GM19099 (cell line): ENCODE measurements at regions not wholly inside any gene's neighbourhood (a gene's known extent, or its start where the extent isn't known, plus 50 kb on each side); places are given as distances from the start of the nearest gene placed in this dataset.

ENCODE experiments used
- POLR2A ChIP-seq: IDR thresholded peaks from 3 replicates; pipeline ENCODE4 v1.6.1; 2011; ENCODE audit warnings: low read depth; ENCODE audit not compliant: insufficient read length; ENCODE audit errors: extremely low read depth

DNA sequence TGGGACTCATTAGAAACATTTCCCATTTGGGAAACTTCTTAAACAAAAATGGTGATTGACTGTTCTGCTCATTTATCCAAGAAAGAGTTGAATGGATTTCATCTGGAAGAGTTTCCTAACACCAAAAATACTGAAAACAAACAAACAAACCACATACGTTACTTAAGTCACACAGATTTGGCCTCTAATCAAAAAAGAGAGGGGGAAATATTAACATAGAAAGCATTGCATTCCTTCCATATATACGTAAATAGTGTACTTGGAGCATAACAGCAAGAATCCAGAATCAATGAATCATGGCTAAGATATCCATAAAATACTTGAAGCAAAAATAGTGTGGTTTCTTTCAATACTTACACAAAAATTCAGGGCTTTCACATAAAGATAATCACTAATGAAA lies 189.8 kb upstream of the MAP3K1 start:
- TF ChIP-seq POLR2A: no peak

DNA sequence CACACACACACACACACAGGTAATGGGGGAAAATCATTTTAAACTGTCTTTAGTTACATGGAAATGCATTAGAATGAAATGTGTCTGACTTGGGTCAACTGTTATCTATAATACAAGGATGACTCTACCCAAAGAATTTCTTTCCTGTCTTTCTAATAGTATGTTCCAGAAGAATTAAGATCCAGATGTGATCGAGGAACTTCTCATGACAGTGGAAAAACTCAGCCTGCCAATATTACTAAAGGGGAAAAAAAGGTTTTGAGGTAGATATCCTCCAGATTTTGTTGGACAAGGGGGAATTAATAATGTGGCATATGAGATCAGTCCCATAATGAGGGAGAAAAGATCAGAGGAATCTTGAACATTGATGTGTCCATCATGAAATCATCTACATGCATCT lies 190.6 kb upstream of the MAP3K1 start:
- no peak for TF ChIP-seq POLR2A

DNA sequence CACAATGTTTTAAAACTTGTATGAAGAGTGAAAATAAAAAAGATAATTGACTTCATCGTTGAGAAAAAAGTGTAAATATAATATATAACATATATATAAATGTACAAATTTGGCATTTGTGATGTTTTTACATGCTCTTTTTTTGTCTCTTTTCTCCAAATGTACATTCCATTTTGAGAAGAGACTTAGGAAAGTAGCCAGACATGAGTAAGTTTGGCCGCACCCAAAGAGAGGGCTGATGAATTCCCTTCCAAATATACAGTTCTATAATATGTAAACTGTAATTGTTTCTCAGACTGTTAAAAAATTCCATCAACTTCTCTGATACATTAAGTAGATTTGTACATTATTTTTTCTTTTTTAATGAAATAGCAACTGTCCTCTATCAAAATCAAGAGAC lies 193.2 kb upstream of the MAP3K1 start:
- TF ChIP-seq POLR2A: no peak

DNA sequence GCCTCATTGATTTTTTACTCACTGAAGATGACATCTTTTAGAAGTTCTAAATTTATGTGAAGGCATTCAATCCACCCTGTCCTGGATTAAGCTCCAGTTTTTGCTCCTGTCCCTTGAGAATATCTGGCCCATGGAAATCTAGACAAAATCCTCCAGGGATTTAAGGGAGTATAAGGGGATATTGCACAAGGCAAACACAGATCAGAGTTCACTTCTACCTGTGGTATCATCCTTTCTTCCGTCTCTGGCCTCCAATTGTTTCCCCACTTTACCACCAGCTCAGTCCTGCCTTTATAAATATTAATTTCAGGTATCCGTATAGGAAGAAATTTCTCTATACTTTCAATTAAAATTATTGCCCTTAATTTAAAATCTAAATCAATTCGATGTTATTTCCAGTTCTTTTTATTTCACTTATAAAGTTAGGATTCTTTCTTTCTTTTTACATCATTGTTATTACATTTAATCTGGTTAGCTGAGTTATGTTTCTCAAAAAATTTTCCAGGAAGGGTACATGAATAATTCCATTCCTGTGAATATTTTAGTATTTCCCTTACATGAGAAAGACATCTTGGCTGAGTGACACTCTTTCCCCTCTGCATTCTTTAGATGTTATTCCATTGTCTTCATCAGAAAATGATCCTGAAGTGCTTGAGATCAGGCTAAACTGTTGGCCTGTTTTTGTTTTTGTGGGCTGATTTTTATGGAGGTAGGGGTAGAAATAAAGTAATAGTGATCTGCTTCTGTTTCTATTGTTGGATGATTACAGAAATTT lies 194.3 kb upstream of the MAP3K1 start:
- no peak for TF ChIP-seq POLR2A

DNA sequence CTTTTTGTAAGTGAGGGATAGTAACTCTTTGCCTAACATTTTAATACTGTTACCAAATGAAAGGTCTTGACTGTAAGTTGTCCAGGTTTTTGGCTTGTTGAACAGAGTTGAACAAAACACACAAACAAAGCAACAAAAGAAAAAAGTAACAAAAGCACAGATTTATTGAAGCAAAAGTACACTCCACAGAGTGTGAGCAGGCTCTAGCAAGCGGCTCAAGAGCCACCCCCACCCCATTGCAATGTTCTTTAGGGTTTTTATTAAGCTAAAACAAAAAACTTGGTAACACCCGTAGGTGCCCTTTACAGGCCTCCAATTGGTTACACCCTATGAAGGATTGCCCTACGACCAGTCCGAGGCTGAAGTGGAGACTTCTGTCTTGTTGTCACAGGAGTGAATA lies 197.4 kb upstream of the MAP3K1 start:
- no peak for TF ChIP-seq POLR2A

DNA sequence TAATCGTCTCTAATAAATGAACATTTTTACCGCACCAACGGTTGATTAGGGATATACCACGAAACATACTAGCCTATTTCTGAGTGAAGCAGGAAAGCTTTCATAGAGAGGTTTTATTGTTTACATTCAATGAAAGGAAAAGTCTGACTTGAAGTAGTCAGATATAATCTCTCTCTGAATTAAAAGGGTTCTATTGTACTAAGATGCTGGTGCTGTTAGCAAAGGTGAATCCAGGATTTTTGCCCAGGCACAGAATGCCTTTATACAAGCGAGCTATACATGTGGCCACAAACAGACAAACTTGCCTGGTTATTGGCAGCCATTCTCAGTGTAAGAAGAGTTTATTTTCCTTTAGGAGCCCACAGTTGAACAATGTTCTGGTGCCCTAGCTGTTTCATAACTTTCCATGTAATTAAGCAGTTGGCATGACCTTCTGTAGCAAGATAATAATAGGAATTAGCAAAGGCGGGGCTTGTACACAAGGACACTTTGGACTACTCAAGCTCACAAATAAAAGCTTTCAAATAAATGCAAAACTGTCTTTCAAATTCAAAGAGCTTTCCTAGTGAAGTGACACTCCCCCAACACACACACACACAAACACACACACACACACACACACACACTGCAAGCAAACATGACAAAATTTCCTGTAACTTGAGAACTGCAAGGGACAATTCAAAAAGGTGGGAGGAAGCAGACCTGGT lies 198.7 kb upstream of the MAP3K1 start:
- TF ChIP-seq POLR2A: no peak

DNA sequence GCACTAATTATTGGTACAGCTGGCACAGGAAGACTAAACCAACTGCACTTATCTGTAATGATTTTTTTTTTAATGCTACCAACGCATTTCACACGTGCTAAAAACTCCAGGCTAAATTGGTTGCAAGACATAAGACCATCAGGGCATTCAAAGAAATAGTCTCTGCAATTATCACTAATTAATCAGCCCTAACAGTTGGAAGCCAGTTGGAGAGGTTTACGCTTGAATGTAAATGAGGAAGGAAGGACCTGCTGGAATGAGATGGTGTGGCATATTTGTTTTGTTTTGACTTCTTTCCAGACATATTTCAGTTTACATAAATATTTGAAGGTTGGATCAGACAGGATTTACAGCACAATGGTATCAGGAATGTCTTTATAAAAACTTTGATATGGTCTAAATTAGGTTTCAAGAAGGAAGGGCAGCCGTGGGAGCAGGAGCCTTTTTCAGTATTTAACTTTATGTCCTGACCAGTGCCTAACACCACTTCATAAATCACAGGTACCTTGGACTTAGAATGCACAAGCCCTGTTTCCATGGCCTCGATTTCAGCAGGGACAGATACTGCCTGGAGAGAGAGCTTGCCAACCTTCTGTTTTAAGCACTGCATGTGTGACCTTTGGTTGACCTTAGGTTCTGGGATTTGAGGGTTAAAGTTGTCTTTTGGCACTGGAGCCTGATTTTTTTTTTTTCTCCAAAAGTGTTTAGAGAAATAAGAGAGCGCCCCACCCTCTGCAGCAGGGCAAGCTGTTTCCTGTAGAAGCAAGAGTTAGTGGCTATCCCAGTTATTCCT lies 199.8 kb upstream of the MAP3K1 start:
- no peak for TF ChIP-seq POLR2A

DNA sequence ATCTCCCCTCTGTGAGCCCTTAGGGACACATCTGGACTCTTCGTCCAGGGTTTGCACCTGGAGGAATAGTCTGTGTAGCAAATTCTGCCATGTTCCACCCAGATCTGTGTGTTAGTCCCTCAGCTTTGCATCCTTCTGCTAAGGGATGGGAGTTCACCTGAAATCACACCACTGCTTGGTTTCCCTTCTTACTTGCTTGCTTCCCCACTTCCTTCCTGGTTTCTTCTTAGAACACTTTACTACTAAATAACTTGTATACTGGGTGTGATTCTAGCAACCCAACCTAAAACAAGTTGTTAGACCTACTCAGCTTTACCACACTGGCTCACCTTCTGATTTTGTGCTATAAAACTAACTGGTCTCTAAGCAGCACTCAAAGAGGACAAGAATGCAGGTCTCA lies 202.6 kb upstream of the MAP3K1 start:
- TF ChIP-seq POLR2A: no peak

DNA sequence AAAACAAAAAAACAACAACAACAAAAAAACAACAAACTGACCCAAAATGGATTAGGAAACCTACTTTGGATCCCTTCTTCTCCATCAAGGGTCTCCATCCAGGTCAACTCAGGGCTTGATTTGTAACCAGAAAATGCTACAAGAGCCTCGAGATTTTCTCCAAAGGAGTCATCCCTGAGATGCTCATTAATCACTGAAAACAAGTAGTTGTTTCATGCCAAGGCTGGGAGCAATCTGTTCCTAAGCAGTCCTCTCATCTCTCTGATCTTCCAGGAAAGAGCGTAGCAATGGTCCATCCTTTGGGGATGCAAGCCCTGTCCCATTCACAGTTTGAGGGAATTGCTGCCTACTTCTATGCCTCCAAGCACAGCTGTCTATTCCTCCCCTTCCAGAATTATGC lies 203.0 kb upstream of the MAP3K1 start:
- no peak for TF ChIP-seq POLR2A

DNA sequence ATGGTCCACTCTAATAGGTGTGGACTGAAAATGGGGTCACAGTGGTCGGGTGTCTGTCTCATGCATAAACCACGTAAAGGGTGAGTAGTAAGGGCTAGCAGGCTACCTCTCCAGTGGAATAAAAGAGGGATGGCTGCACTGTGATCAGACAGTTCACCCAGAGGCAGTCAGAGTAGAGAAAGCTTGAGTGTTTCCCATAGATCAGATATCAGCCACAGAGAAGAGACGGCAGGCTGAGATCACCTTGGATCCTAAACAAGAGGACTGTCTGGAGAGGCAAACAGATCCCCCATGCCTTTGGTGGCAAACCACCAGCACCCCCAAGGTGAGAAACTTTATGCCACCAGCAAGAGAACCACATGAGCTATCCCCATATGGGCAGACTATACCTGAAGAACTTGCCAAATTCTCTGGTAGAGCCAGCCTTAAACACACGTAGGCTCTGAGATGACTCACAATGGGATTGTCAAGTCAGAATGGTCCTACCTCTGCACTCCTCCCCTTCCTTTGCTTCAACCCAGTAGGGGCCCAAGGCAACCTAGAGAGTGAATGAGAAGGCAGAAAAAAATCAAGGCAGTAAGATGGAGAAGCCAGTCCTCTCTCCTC lies 205.2 kb upstream of the MAP3K1 start:
- TF ChIP-seq POLR2A: no peak

DNA sequence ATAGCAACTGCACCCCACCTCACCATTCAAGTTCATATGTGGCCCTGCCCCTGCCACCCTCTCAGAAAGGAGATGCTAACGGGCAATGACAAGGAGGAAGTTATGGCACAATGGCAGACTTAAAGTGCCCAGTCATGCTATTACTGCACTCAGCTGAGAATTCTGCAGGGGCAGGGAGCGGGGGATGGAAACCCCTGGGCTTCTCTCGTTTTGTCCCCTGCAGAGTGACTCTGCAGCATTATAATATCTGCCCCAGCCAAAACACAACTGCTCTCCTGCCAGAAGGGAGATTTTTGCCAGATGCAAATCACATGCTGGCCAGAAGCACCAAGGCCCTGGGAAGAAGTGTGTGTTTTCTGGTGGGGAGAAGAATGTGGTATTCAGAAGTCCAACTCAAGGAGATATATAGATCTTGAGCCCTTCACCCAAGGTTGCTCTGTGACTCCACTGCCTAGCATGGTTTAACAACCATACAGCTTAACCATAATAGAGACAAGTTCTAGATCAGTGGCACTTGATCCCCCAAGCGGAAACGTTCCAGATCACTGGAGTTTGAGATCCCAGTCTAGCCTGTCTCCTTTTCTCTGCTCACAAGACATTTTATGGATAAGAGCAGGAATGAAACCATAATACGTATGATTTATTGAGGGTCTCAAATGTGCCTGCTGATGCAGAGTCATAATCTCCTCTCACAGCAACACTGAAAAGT lies 207.0 kb upstream of the MAP3K1 start:
- no peak for TF ChIP-seq POLR2A

DNA sequence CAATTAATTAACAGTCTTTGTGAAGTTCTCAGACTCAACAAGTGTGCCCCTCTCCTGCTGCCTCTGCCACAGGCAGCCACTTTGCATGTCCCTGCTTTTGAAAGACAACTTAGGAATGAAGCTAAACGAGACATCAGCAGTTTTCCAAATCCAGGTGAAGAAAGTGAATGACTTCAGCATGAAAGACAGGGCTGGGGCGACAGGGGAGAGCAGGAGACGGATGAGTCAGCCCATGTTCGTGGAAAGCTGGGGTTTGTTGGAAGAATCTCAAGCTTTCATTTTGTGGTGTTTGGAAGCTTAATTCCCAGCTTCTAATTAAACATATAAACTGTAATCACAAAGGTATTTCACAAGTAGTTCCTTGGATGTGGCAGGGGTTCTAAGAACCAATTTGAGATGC lies 207.8 kb upstream of the MAP3K1 start:
- TF ChIP-seq POLR2A: no peak

DNA sequence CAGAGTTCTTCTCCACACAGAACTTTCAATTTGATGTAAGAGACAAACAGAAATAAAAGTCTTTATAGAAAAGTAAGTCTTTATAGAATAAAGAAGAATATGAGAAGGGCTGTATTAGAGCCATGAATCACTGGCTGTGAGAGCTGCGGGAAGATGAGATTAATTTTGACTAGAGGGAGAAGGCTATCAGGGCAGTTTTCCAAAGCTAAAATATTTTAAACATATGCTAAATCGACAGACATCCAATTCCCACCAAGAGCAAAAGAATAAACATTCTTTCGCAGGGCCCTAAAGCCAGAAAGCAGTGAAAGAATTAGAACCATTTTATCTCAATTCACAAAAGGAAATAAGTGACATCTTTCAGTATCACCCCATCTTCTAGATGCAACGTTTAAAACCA lies 208.3 kb upstream of the MAP3K1 start:
- TF ChIP-seq POLR2A: no peak

DNA sequence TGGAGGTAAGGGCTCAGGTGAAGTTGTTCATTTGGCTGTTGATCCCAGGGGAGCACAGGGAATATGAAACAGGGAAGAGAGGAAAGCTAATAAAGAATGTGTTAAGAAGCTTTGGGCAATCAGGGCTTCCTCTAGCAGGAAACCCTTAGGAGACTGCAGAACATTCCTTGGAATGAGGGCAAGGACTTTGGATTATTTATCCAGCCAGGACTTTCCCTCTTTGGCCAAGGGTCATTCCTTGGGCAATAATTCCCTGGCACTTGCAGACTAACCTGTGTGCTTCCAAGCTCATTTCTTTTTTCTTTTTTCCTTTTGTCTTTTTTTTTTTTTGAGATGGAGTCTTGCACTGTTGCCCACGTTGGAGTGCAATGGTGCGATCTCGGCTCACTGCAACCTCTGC lies 209.2 kb upstream of the MAP3K1 start:
- TF ChIP-seq POLR2A: no peak

DNA sequence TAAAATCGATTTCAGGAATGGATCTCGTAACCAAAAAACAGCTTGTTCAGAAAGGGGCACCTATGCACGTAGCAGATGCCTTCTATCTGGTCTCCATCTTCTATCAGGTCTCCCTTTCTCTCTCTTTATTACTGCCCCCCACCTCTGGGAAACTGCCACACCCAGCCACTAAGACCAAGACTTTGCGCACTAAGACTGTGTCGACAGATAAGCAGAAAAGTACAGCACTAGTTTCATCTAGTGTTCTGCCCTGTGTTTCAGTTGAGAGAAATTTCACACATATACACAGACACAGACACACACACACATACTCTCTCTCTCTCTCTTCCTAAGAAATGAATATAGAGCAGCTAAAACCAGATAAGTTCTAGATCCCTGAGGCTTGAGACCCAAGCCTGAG lies 210.1 kb upstream of the MAP3K1 start:
- TF ChIP-seq POLR2A: no peak

DNA sequence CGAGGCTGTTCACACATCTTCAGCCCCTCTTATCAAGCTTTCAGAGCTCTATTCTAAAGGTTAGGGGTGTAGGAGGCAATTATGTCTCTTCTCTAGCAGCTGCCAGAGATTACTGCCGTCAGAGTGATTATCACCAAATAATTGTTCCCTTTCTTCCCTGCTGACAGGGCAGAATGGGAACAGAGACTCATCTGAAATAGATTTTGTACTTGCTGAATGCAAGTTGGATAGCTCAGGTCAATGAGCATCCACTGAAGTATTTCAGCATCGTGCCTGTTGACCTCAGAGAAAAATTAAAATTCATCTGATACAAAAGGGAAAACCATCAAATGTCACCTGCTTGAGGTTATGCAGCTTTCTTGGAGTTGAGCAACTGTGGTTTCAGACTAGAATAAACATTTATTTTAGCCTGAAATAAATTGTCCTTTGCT lies 213.7 kb upstream of the MAP3K1 start:
- no peak for TF ChIP-seq POLR2A

DNA sequence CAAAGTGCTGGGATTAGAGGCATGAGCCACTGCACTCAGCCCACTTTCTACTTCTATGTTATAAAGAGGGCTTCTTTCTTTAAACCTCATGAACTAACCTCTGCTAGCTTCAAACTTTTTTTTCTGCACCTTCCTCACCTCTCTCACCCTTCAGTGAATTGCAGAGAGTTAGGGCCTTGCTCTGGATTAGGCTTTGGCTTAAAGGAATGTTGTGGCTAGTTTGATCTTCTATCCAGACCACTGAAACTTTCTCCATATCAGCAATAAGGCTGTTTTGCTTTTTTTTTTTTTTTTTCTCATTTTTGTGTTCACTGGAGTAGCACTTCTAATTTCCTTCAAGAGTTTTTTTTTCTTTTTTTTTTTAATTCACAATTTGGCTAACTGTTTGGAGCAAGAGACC lies 216.4 kb upstream of the MAP3K1 start:
- no peak for TF ChIP-seq POLR2A
